SK-N-SH (cell line): ENCODE measurements at regions not wholly inside any gene's neighbourhood (a gene's known extent, or its start where the extent isn't known, plus 50 kb on each side); places are given as distances from the start of the nearest gene placed in this dataset.

ENCODE experiments used
- CTCF ChIA-PET: fragments of 300-600, 350-600 bp; formaldehyde crosslinking; extraction: SDS; loops from one replicate; lab custom pipeline; 2021; lab: Yijun Ruan, JAX
- POLR2A ChIA-PET: fragments of 350-600 bp; sonication (Branson Sonifier 250); formaldehyde crosslinking; extraction: SDS; loops from one replicate; lab custom pipeline; 2020; ENCODE audit warnings: antibody characterized with exemption, inconsistent platforms; lab: Yijun Ruan, JAX
- DNase-seq: peaks from one replicate; pipeline ENCODE4 v3.0.0; 2012
- H2AFZ ChIP-seq: fragments of 200-600 bp; sonication (generic); 2 replicates; pipeline ENCODE4 v1.8.1; 2016; ENCODE audit warnings: antibody characterized with exemption, mild to moderate bottlenecking, low read depth
- H3F3A ChIP-seq: fragments of 200-600 bp; sonication (generic); replicated peaks from 2 replicates; pipeline ENCODE3; 2016; ENCODE audit warnings: antibody characterized with exemption, mild to moderate bottlenecking; ENCODE audit not compliant: insufficient read depth
- H3K27ac ChIP-seq, 2 experiments: fragments of 200-500 bp in 1 of 2; fragments of 200-600 bp in 1 of 2; sonication (Bioruptor generic) in 1 of 2; sonication (generic), shearing (Covaris generic) in 1 of 2; 2 replicates each; pipeline versions ENCODE4 v1.5.1 to v1.6.1; 2014 to 2016; ENCODE audit warnings: low read depth in 2 of 2, inconsistent platforms in 1 of 2, low read length in 1 of 2, mild to moderate bottlenecking in 1 of 2, mixed read lengths in 1 of 2
- H3K27me3 ChIP-seq: fragments of 200-600 bp; sonication (generic), shearing (Covaris generic); 2 replicates; pipeline ENCODE4 v1.6.1; 2016; ENCODE audit warnings: mixed run types; ENCODE audit not compliant: insufficient read depth
- H3K36me3 ChIP-seq, 2 experiments: fragments of 200-500 bp in 1 of 2; fragments of 200-600 bp in 1 of 2; sonication (Bioruptor generic) in 1 of 2; sonication (generic) in 1 of 2; replicated peaks in 1 of 2; 2 replicates each; pipeline versions ENCODE3 to v1.5.1; 2014 to 2016; ENCODE audit warnings: low read length in 1 of 2, mild to moderate bottlenecking in 1 of 2; ENCODE audit not compliant: insufficient read depth in 2 of 2, control insufficient read depth in 1 of 2
- H3K4me1 ChIP-seq, 2 experiments: fragments of 200-500 bp in 1 of 2; fragments of 200-600 bp in 1 of 2; sonication (Bioruptor generic) in 1 of 2; sonication (generic), shearing (Covaris generic) in 1 of 2; 2 replicates each; pipeline versions ENCODE4 v1.5.1 to v1.6.1; 2014 to 2016; ENCODE audit warnings: low read depth in 1 of 2, low read length in 1 of 2, mixed run types in 1 of 2; ENCODE audit not compliant: insufficient read depth in 2 of 2, control insufficient read depth in 1 of 2
- H3K4me2 ChIP-seq: fragments of 200-600 bp; sonication (generic), shearing (Covaris generic); 2 replicates; pipeline ENCODE4 v1.6.1; 2017; ENCODE audit warnings: mixed run types
- H3K4me3 ChIP-seq, 2 experiments: fragments of 200-500 bp in 1 of 2; fragments of 200-600 bp in 1 of 2; sonication (Bioruptor generic) in 1 of 2; sonication (generic), shearing (Covaris generic) in 1 of 2; 2 replicates each; pipeline versions ENCODE4 v1.5.1 to v1.8.1; 2014 to 2016; ENCODE audit warnings: low read depth in 2 of 2, inconsistent platforms in 1 of 2, low read length in 1 of 2, mild to moderate bottlenecking in 1 of 2, mixed read lengths in 1 of 2, moderate library complexity in 1 of 2
- H3K79me2 ChIP-seq: fragments of 200-600 bp; sonication (generic); 2 replicates; pipeline ENCODE4 v1.8.1; 2017; ENCODE audit warnings: mild to moderate bottlenecking; ENCODE audit not compliant: insufficient read depth
- H3K9ac ChIP-seq: fragments of 200-600 bp; sonication (generic); 2 replicates; pipeline ENCODE4 v1.6.1; 2017; ENCODE audit warnings: mixed run types
- H3K9me2 ChIP-seq: fragments of 200-600 bp; sonication (generic); 2 replicates; pipeline ENCODE4 v1.6.1; 2017; ENCODE audit warnings: mixed run types
- H3K9me3 ChIP-seq: fragments of 200-600 bp; sonication (generic); 2 replicates; pipeline ENCODE4 v1.6.1; 2017; ENCODE audit warnings: mixed run types, mild to moderate bottlenecking, moderate library complexity
- H4K20me1 ChIP-seq: fragments of 200-600 bp; sonication (generic); 2 replicates; pipeline ENCODE4 v1.6.1; 2017; ENCODE audit warnings: mild to moderate bottlenecking, mixed run types; ENCODE audit not compliant: insufficient read depth
- CHD2 ChIP-seq: fragments of 150-350 bp; IDR thresholded peaks from 2 replicates; pipeline ENCODE4 v1.6.1; 2018; ENCODE audit warnings: low read length; ENCODE audit not compliant: partially characterized antibody
- ELF1 ChIP-seq: IDR thresholded peaks from 2 replicates; pipeline ENCODE4 v1.4.0; 2012
- EZH2phosphoT487 ChIP-seq: fragments of 200-600 bp; sonication (generic); IDR thresholded peaks from 2 replicates; pipeline ENCODE4 v1.6.1; 2017; ENCODE audit warnings: low read depth, mixed run types, mild to moderate bottlenecking, antibody characterized with exemption, moderate library complexity, borderline replicate concordance
- FOSL2 ChIP-seq: IDR thresholded peaks from 2 replicates; pipeline ENCODE4 v1.4.0; 2012; ENCODE audit warnings: low read depth, mild to moderate bottlenecking, moderate library complexity, borderline replicate concordance
- FOXJ3 ChIP-seq: sonication (generic); formaldehyde crosslinking; IDR thresholded peaks from 2 replicates; pipeline ENCODE4 v1.5.1; 2020; ENCODE audit warnings: mild to moderate bottlenecking, missing genetic modification reagents
- FOXM1 ChIP-seq: IDR thresholded peaks from 2 replicates; pipeline ENCODE4 v1.4.0; 2012; ENCODE audit warnings: low read depth, mild to moderate bottlenecking
- GABPA ChIP-seq: IDR thresholded peaks from 2 replicates; pipeline ENCODE4 v1.4.0; 2012; ENCODE audit warnings: low read depth, mild to moderate bottlenecking
- GATA2 ChIP-seq: sonication (generic); formaldehyde crosslinking; IDR thresholded peaks from 2 replicates; pipeline ENCODE4 v1.5.0; 2020; ENCODE audit warnings: mild to moderate bottlenecking, missing genetic modification reagents
- JUND ChIP-seq: IDR thresholded peaks from 2 replicates; pipeline ENCODE4 v1.4.0; 2012
- MEF2A ChIP-seq: IDR thresholded peaks from 2 replicates; pipeline ENCODE4 v1.4.0; 2012; ENCODE audit warnings: low read depth, borderline replicate concordance
- MXI1 ChIP-seq: IDR thresholded peaks from 2 replicates; pipeline ENCODE4 v1.6.1; 2012; ENCODE audit warnings: mild to moderate bottlenecking, low read depth, low read length, improper control_type of control experiment
- NRF1 ChIP-seq: IDR thresholded peaks from 2 replicates; pipeline ENCODE4 v1.6.1; 2012; ENCODE audit warnings: low read depth, mild to moderate bottlenecking, low read length
- RAD21 ChIP-seq: IDR thresholded peaks from 2 replicates; pipeline ENCODE4 v1.6.1; 2012; ENCODE audit warnings: mild to moderate bottlenecking, low read length
- RCOR1 ChIP-seq: fragments of 150-350 bp; IDR thresholded peaks from 2 replicates; pipeline ENCODE4 v1.6.1; 2017; ENCODE audit warnings: antibody characterized with exemption, low read length
- RFX5 ChIP-seq: IDR thresholded peaks from 2 replicates; pipeline ENCODE4 v1.6.1; 2012; ENCODE audit warnings: mild to moderate bottlenecking, improper control_type of control experiment, low read length
- RXRA ChIP-seq: IDR thresholded peaks from 2 replicates; pipeline ENCODE4 v1.4.0; 2012; ENCODE audit warnings: low read depth, mild to moderate bottlenecking, borderline replicate concordance
- SMC3 ChIP-seq: IDR thresholded peaks from 2 replicates; pipeline ENCODE4 v1.6.1; 2012; ENCODE audit warnings: low read depth, low read length, improper control_type of control experiment
- TAF1 ChIP-seq: IDR thresholded peaks from 2 replicates; pipeline ENCODE4 v1.6.1; 2012; ENCODE audit warnings: low read depth, mild to moderate bottlenecking, low read length, moderate library complexity, borderline replicate concordance
- TEAD4 ChIP-seq: IDR thresholded peaks from 2 replicates; pipeline ENCODE4 v1.4.0; 2012; ENCODE audit warnings: mild to moderate bottlenecking, borderline replicate concordance; ENCODE audit not compliant: insufficient read depth
- USF1 ChIP-seq: IDR thresholded peaks from 2 replicates; pipeline ENCODE4 v1.4.0; 2012; ENCODE audit warnings: low read depth, borderline replicate concordance
- YY1 ChIP-seq: IDR thresholded peaks from 2 replicates; pipeline ENCODE4 v1.4.0; 2012; ENCODE audit warnings: low read depth, mild to moderate bottlenecking
- WGBS: methylation state at CpG from one replicate; pipeline ENCODE4 v1.1.6; 2017; ENCODE audit warnings: low lambda C conversion rate; 5-methylcytosine and 5-hydroxymethylcytosine counted together
- TF ChIP-seq, protein P1 (sequence below): fragments of 150-350 bp; IDR thresholded peaks from 2 replicates; pipeline ENCODE4 v1.6.1; 2016; ENCODE audit warnings: mild to moderate bottlenecking, low read depth, low read length
- TF ChIP-seq, protein P2 (sequence below): fragments of 150-350 bp; IDR thresholded peaks from 2 replicates; pipeline ENCODE4 v1.6.1; 2017; ENCODE audit warnings: antibody characterized with exemption, low read length, low read depth, borderline replicate concordance
- TF ChIP-seq, protein P3 (sequence below): IDR thresholded peaks from 2 replicates; pipeline ENCODE4 v1.4.0; 2012; ENCODE audit warnings: low read depth
- TF ChIP-seq, protein P4 (sequence below): IDR thresholded peaks from 2 replicates; pipeline ENCODE4 v1.6.1; 2012; ENCODE audit warnings: mild to moderate bottlenecking, low read depth, low read length, moderate library complexity

DNA sequence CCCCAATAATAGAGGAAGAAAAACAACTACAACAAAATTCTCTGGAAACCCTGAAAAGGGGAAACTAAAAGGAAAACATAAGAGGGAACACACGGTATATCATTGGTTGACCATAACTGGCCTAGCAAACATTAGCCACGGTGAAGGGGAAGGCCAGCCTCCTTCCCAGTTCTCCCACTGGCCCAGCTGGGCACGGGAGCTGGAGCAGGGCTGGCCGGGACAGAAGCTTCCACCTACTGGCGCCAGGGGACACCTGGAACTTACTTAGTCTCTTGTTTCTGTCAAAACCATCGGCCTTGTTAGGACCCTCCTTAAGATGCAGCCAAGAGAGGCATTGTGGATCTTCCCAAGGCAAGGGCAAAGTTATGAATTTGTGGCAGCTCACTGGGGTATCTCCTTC is 56.1 kb upstream of the DLGAP1 start:
- H3K27me3 ChIP-seq: no peaks in the 10 kb centered on the region
- no peaks in the 10 kb centered on the region for H3K36me3 ChIP-seq
- no peak overlapping the region for H3K4me2 ChIP-seq
- 37% methylated on average over 2 of the region's 6 CpGs for WGBS
- H3K4me1 ChIP-seq: no peaks in the 10 kb centered on the region
- H3K4me3 ChIP-seq: no peak overlapping the region
- H3K27ac ChIP-seq: no peak overlapping the region
- no peaks in the 10 kb centered on the region for H3F3A ChIP-seq
- no peaks in the 10 kb centered on the region; the same call in 1 of the 2 replicates for H3K9me3 ChIP-seq
- ChIA-PET CTCF (no interaction called here), POLR2A (no interaction called here)
- H4K20me1 ChIP-seq: no peaks in the 10 kb centered on the region
- H2AFZ ChIP-seq: no peak overlapping the region
- H3K79me2 ChIP-seq: no peaks in the 10 kb centered on the region
- TF ChIP-seq RAD21 (no peak), GABPA (no peak), RCOR1 (no peak), EZH2phosphoT487 (no peak), TAF1 (no peak), GATA2 (CRISPR knock-in tag) (no peak), FOXM1 (no peak), RXRA (no peak), TEAD4 (no peak), FOXJ3 (CRISPR knock-in tag) (no peak)
- TF ChIP-seq, protein P1, sequence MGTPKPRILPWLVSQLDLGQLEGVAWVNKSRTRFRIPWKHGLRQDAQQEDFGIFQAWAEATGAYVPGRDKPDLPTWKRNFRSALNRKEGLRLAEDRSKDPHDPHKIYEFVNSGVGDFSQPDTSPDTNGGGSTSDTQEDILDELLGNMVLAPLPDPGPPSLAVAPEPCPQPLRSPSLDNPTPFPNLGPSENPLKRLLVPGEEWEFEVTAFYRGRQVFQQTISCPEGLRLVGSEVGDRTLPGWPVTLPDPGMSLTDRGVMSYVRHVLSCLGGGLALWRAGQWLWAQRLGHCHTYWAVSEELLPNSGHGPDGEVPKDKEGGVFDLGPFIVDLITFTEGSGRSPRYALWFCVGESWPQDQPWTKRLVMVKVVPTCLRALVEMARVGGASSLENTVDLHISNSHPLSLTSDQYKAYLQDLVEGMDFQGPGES: no peak
- TF ChIP-seq, protein P2, sequence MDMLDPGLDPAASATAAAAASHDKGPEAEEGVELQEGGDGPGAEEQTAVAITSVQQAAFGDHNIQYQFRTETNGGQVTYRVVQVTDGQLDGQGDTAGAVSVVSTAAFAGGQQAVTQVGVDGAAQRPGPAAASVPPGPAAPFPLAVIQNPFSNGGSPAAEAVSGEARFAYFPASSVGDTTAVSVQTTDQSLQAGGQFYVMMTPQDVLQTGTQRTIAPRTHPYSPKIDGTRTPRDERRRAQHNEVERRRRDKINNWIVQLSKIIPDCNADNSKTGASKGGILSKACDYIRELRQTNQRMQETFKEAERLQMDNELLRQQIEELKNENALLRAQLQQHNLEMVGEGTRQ: no peak
- TF ChIP-seq, protein P3, sequence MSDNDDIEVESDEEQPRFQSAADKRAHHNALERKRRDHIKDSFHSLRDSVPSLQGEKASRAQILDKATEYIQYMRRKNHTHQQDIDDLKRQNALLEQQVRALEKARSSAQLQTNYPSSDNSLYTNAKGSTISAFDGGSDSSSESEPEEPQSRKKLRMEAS: no peak
- no peak for DNase-seq
- no peaks in the 10 kb centered on the region for H3K9me2 ChIP-seq
- H3K9ac ChIP-seq: no peak overlapping the region

DNA sequence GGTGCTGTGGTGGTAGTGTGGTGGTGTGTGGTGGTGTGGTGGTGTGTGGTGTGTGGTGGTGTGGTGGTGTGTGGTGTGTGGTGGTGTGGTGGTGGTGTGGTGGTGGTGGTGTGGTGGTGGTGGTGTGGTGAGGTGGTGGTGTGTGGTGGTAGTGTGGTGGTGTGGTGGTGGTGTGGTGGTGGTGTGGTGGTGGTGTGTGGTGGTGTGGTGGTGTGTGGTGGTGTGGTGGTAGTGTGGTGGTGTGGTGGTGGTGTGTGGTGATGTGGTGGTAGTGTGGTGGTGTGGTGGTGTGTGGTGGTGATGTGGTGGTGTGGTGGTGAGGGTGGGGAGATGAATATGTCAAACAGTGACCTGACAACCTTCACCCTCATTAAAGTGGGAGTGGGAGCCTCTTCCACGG is 55.6 kb upstream of the DLGAP1 start:
- Histone ChIP-seq H3K9me3 (no peaks in the 10 kb centered on the region; the same call in 1 of the 2 replicates), H3K4me1 (no peaks in the 10 kb centered on the region), H2AFZ (no peak overlapping the region), H3K4me3 (no peak overlapping the region), H4K20me1 (no peaks in the 10 kb centered on the region), H3K9ac (no peak overlapping the region), H3K27me3 (no peaks in the 10 kb centered on the region), H3K79me2 (no peaks in the 10 kb centered on the region), H3K4me2 (no peak overlapping the region), H3K9me2 (no peaks in the 10 kb centered on the region), H3K27ac (no peak overlapping the region), H3F3A (no peaks in the 10 kb centered on the region), H3K36me3 (no peaks in the 10 kb centered on the region)
- peak; percentile 10 for DNase-seq
- ChIA-PET POLR2A (no interaction called here), CTCF (no interaction called here)
- 55% methylated on average over 1 of the region's 1 CpG for WGBS
- TF ChIP-seq ELF1 (no peak), FOXJ3 (CRISPR knock-in tag) (no peak), MEF2A (no peak), GATA2 (CRISPR knock-in tag) (no peak), JUND (no peak), FOSL2 (no peak), SMC3 (no peak), TEAD4 (no peak), USF1 (no peak), RFX5 (no peak), NRF1 (no peak), YY1 (no peak), CHD2 (no peak), MXI1 (no peak)
- TF ChIP-seq, protein P4, sequence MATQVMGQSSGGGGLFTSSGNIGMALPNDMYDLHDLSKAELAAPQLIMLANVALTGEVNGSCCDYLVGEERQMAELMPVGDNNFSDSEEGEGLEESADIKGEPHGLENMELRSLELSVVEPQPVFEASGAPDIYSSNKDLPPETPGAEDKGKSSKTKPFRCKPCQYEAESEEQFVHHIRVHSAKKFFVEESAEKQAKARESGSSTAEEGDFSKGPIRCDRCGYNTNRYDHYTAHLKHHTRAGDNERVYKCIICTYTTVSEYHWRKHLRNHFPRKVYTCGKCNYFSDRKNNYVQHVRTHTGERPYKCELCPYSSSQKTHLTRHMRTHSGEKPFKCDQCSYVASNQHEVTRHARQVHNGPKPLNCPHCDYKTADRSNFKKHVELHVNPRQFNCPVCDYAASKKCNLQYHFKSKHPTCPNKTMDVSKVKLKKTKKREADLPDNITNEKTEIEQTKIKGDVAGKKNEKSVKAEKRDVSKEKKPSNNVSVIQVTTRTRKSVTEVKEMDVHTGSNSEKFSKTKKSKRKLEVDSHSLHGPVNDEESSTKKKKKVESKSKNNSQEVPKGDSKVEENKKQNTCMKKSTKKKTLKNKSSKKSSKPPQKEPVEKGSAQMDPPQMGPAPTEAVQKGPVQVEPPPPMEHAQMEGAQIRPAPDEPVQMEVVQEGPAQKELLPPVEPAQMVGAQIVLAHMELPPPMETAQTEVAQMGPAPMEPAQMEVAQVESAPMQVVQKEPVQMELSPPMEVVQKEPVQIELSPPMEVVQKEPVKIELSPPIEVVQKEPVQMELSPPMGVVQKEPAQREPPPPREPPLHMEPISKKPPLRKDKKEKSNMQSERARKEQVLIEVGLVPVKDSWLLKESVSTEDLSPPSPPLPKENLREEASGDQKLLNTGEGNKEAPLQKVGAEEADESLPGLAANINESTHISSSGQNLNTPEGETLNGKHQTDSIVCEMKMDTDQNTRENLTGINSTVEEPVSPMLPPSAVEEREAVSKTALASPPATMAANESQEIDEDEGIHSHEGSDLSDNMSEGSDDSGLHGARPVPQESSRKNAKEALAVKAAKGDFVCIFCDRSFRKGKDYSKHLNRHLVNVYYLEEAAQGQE: no peak
